DMS53 treated with DMSO at 0.1 percent for 48 hours (cell line): ENCODE measurements at regions not wholly inside any gene's neighbourhood (a gene's known extent, or its start where the extent isn't known, plus 50 kb on each side); places are given as distances from the start of the nearest gene placed in this dataset.
"Not testable (repeated sequence)": the region's sequence is repeated elsewhere in the genome, so short reads cannot be mapped to it uniquely, and the experiment has no call there.

Experiments
- DNase-seq: peaks from one replicate; lab custom pipeline; 2025; ENCODE audit not compliant: unreplicated experiment; lab: John Stamatoyannopoulos, UW

DNA sequence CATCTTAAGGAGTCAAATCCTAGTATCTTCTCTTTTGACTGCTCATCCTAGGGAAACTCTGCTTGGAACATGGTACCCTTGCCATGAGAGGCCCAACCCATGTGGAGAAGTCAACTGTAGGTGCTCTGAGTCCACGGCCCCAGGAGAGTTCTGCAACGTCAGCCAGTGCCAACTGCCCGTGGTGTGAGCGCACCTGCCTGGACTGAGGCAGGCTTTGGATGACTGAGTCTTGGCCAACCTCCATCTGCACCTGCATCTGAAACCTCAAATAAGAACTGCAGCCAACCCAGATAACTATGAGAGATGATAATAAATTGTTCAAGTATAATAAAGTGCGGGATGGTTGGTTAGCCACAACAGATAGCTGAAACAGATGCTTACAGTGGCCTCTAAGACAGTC, 772.0 kb downstream of the TRIML1 start:
- DNase-seq, result no peak

DNA sequence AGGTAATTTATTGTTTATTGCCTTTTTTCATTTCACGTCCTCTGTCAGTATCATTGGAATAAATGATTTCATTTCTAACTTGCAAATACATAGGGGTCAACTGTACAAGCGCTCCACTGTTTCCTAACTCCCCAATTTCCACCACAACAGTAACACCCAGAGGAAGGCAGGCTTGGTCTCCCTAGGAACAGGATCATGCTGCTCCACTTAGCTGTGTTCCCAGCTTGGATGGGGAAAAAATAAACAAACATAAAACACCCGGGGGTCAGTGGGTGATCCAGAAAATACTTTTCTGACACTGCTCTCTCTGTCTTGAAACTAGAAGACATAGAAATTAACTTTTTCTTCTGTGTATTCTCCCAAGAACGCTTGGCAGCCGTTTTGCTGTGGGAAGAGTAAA, 772.5 kb downstream of the TRIML1 start:
- DNase-seq, result no peak

DNA sequence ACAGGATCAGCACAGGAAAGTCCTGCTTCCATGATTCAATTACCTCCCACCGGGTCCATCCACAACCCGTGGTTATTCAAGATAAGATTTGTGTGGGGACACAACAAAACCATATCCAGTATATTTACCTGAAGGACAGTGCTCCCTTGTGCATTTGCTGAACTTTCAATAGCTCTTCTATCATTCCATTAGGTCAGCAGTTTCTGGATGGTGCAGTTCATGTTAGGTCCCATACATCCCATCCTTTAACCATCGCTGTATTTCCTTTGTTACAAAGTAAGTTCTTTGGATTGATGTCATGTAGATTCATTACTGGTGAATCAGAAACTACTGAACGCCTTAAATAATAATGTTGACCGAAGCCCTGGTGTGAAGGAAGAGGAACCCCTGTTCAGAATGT, 775.9 kb downstream of the TRIML1 start:
- DNase-seq, result no peak

DNA sequence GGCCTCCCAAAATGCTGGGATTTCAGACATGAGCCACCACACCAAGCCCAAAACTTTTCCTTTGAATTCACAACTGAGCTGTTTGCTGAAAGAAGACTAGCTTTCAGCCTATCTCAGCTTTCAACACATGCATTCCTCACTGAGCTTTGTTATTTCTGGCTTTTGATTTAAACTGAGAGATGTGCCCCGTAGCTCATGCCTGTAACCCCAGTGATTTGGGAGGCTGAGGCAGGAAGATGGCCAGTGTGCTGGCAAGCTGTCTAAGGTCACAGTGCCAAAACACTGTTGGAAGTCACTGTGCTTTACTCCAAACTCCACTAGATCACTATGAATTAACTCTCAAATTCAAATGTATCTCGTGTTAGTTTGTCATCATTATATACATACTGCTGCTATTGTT, 779.5 kb downstream of the TRIML1 start:
- DNase-seq, result no peak

DNA sequence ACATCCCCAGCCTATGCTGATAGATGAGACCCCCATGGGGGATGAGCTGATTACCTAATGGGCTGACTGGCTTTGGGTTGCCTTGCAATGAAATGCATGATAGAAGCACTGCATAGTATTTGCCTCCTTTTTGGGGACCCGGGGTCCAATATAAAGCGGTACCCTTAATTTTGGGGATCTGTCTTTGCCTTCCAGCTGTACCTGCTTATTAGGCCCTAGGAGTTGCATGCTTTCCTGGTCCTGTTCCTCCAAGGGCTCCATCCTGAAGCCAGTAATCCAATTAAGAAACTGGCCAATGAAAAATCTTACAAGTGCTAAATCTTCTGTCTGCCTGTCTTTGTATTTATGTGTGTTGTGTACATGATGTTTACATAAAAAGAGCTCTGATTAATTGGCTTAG, 791.6 kb downstream of the TRIML1 start:
- DNase-seq, result no peak

DNA sequence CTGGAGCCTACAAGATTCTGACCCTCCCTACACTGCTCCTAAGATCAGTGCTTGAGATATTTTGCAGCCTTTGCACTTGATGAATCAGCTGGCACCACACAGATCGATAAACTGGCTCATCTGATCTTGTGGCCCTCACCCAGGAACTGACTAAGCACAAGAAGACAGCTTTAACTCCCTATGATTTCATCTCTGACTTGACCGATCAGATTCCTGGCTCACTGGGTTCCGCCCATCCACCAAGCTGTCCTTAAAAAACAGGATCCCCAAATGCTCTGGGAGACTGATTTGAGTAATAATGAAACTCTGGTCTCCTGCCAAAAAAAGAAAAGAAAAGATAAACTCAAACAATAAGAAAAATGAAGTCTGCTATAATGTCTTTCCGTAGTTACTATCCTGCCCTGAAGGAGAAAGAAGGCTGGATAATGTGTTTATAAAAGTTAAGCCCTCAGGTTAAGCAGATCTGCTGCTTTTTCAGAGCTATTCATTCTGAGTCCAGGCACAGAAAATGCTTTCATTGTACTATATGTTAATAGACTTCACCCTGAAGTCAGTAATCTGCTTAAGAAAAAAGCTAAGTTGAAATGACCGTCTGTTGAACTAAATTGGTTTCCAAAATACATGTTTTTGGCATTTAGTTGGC, 795.2 kb downstream of the TRIML1 start:
- no peak for DNase-seq

DNA sequence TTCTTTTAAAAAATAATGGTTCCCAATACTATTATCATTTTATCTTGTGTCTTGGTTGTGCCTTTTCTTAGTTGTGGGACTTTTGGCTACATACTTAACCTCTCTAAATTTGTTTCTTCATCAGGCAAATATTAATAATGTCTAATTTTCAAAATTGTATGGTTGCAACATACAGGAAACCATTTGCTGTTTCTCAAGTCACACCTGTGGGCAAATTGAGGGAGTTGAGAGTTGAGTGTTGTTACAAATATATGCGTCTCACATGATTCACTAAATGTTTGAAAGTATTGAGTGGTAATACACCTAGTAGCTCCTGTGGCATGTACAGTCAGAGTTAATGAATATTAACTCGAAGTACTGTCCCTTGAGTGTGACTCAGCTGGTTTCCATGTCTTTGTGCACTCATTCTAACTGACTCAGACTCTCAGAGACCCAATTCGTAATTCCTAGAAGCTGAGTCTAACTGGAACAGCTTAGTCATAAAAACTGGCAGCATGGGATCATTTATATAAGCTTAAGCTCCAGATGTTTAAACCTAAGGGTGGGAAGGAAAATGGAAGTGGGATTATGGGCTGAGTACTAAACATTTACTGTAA, 802.4 kb downstream of the TRIML1 start:
- DNase-seq, result peak; percentile 14

DNA sequence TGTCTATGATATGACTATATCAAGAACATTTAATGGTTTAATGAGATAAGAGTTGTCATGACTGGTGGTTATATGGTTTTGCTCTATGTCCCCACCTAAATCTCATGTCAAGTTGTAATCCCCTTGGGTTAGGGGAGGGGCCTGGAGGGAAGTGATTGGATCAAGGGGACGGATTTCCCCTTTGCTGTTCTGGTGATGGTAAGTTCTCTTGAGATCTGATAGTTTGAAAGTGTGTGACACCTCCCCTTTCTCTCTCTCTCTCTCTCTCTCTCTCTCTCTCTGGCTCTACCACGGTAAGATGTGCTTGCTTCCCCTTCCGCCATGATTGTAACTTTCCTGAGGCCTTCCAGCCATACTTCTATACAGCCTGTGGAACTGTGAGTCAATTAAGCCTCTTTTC, 803.4 kb downstream of the TRIML1 start:
- DNase-seq, result no peak

DNA sequence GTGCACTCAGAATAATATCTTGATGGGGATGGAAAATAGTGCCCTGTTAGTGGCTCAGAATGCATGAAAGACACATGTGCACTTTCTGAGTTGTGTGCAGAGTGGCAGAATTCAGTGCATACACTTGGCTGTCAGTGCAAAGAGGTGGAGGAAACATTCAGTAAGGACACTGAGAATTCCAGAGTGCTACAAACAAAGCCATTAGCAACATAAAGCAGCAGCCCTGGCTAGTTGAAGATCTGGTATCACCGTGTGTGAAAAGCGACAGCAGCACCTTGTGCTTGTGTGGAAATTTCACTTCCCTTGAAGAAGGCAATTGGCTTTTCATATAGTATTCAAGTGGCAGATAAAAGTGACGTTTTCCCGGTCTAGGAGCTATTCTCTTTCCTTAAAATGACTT, 810.4 kb downstream of the TRIML1 start:
- DNase-seq, result peak; percentile 9

DNA sequence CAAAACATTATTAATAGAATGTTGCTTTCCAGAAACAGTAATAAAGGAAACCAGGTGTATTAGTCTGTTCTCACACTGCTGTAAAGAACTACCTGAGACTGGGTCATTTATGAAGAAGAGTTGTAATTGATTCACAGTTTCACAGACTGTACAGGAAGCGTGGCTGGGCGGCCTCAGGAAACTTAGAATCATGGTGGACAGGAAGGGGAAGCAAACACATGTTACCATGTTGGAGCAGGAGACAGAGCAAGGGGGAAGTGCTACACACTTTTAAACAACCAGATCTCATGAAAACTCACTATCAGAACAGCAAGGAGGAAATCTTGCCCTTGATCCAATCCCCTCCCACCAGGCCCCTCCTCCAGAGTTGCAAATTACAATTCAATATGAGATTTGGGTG, 815.8 kb downstream of the TRIML1 start:
- DNase-seq, result no peak

DNA sequence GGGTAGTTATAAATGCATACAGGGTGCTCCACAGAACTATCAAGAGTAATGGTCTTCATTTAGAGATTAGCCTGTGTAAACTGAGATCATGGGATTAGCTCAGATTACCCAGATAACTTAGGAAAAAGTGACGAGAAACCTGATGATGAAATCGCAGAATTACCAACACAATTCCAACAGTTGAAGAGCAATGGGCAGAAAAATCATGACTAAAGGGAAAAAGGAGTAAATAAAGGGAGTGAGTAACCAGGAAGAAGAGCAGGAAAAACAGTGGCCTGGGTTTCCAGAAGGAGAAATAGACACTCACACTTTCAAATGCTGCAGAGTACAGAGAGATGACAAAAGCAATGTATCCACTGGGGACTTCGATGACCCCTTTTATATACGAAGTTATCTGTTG, 817.3 kb downstream of the TRIML1 start:
- DNase-seq, result no peak

DNA sequence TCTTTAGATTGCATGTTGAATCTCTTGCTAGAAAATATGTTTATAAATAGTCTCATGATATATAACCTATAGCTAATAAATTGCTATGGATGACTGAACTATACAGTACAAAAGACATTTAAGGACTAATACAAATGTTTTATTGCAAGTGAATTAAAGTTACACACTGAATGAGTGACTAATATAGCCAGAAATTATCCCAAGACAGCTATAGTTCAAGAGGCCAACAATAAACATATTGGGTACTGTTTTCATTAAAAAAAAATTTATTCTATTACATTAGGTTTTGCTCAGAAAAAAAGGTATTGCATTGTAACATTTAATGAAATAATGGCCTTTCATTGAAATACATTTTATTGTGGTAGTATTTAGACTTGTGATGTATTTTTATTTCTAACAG, 819.1 kb downstream of the TRIML1 start:
- no peak for DNase-seq

DNA sequence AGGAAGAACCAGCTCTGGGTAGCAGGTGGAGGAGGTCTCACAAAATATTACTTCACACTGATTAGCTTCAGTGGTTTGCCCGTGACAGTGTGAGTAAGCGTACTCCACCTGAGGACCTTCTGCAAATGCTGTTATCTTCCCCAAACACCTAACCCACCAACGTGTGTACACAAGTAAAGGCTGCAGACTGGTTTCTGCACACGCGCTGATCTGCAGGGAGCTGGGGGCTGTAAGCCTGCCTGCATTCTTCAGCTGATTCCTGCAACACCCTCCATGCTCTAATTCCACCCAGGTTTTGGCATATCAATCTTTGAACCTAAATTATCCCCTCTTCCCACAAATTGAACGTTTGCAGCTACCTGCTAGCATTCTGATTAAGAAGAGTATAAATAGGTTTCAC, 820.2 kb downstream of the TRIML1 start:
- no peak for DNase-seq

DNA sequence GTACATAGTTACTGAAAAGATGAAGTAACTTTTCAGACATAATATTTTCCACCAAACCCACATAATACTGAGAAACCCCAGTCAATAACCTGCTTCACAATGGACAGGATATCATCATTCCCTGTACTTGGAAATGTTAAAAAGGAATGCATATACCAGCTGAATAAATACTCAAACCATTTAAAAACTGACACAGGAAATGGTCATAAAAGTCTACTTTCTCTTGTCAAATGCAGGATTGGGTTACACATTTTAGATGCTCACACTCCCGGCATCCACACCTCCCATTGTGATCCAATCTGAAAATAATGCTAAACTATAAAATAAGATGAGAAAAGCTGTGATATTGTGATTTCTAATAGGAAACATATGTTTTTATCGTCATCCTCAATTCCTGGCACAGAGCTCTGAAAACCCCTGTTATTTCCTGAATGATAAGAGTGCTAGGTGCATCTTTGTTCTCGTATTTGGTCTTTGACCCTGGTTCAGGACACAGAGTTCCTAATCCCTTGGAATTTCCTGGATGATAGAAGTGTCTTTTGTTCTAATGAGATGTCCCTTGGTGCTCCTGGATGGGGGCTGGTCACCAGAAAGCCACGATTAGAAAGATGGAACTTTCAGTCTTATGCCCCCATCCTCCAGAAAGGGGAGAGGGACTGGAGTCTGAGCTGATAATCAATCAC, 821.3 kb downstream of the TRIML1 start:
- DNase-seq, result no peak

DNA sequence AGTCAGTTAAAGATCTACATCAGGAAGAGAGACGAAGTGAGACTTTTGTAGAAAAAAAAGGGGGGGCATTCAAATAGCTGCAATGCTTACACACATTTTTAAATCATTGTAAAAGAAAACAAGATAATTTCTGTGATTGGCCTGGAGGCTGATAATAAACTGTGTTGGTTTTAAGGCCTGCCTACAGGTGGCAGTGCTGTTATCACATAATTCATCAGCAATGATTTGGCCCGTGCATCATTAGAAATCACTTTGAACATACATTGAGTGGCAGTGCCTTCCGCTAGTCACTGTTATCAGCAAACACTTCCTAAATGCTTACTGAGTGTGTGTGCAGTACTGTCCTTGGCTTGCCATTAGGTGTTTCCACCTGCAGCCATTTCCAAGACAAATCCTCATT, 831.9 kb downstream of the TRIML1 start:
- peak; percentile 81 for DNase-seq

DNA sequence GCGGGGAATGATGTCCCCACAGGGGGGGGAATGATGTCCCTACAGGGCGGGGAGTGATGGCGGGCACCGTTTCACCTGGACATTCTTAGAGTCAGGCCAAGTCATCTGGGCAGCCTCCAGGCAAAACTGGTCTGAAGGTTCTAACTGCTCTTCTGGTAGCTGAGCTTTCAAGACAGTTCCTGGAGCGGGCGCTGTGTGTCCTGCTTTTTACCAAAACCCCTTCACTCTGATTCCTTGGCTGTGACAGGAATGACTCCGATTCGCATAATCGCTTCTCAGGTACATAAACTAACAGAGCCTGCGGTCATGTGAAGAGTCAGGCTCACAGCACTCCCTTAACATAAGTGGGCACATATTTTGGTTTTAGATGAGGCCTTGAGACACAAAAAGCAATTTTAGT, 836.0 kb downstream of the TRIML1 start:
- no peak for DNase-seq

DNA sequence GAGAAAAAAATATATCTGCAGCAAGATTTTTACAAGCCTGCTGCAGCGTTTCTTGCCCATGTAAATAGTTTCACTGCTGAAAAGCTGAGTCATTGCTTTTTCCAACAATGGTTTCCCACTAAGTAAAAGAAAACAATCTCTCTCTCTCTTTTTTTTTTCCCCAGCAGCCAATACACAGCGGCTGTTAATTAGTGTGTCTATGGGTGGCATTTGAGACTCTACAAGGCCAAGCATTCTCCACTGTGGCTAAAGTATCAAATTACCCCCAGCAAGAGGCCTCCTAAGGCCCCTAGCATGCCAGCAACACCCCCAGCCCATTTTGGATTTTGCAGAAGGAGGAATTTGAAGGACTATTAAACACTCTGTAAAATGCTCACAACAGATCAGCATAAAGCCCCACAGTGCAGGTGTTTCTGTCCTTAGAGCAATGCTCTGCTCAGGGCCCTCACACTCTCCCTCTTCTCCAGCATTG, 837.4 kb downstream of the TRIML1 start:
- DNase-seq, result peak; percentile 79

DNA sequence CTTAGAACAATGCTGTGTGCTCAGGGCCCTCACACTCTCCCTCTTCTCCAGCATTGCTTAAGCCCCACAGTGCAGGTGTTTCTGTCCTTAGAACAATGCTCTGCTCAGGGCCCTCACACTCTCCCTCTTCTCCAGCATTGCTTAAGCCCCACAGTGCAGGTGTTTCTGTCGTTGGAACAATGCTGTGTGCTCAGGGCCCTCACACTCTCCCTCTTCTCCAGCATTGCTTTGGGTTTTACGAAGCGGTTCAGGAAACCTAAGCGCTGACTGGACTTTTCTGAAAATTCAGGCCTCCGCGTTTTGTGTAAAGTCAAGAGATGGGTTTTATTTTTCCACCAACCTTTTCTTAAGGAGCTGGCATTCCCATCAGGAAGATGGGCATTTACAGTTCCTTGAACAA, 838.0 kb downstream of the TRIML1 start:
- not testable (repeated sequence) for DNase-seq

DNA sequence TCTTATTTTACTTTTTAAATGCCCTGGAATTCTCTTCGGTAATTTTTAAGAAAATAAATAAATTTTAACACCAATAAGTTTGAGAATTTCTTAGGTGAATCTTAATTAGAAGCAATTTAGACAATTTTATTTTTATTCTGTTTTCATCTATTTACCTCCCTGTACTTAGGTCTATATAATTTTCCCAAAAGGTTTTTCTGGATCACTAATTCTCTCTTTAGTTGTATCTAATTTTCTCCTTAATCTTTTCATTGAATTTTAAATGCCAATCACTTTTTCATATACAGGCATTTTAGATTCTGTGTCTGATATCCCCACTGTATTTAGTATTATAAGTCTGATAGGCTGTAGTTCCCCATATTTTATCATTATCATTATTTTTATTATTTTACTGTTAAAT, 845.3 kb downstream of the TRIML1 start:
- DNase-seq, result no peak

DNA sequence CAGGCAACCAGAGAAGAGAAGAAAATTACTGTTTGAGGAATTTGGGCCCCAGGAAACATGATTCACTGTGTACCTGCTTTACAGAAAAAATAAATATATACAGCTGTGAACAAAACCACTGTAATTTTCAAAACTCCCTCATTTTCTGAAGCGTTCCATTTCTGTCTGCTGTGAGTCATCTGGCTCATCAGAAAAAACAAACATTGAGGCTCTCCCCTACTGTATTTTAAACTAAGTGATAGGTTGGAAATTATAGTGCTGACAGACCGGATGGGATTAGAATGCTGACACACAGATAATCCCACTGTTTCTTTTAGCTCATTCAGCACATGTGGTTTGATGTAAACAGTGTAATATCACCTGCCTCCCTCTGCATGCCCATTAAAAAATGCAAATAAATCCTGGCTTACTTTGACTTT, 847.0 kb downstream of the TRIML1 start:
- peak; percentile 89 for DNase-seq

DNA sequence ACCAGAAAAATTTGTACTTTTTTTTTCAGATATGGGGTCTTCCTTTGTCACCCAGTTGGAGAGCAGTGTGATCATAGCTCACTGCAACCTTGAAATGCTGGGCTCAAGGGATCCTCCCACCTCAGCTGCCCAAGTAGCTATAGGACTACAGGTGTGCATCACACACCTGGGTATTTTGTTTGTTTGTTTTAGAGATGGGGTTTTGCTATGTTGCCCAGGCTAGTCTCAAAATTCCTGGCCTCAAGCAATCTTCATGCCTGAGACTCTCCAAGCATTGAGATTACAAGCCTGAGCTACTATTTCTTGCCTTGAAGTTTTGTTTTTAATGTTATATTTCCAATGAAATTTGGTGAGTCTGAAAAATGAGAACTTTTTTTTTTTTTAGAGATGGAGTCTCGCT, 847.8 kb downstream of the TRIML1 start:
- DNase-seq, result no peak

DNA sequence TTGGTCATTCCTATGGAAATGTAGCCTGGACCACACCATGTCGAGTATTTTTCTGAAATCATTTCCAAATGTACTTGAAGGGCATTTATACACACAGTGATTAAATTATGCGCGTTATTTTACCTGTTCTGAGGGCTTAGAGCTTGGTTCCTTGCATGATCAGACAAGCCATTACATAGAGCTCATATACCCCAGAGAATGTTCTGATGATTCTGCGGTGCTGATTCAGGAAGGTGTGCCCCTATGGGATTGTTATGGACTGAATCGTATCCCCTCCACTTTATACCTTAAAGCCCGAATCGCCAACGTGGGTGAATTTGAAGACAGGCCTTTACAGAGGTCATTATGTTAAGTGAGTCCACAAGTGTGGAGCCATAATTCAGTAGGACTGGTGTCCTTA, 848.9 kb downstream of the TRIML1 start:
- DNase-seq, result no peak

DNA sequence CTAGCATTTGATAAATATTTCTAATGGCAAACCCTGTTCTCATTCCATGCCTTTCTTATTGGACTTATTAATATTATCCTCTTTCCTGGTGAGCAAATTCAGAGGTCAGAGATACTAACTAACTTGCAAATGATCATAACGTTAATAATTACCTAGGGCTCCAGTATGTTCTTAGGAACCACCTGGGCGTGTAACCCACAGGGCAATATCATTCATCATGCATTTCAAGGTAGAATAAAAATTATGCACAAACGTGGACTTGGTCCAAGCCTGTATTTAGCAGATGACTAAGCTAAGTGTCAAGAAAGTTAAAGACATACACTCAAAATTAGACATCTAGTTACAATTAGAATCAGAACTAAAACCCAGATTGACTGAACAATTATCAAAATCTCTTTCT, 850.1 kb downstream of the TRIML1 start:
- DNase-seq, result no peak
